ENCODE measurements at regions not wholly inside any gene's neighbourhood (a gene's known extent, or its start where the extent isn't known, plus 50 kb on each side); places are given as distances from the start of the nearest gene placed in this dataset.

DNA sequence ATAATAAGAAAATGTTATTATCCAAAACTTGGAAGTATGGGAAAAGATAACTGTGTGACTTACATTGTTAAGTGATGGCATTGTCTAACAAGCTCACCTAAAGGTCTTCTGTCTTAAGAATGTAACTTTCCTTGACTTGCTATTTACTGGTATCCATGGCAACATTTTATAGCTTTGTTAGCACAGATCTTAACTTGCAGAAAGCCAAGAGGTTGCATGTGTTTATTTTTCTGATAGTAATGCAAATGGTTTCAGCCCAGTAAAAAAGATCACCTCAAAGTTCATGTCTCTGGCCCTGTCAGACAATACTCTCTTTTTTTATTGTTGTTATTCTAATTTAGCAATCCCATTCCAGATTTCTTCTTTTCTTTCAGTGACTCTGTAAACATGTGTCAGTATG lies 425.3 kb downstream of the SPRY1 start:
- Histone ChIP-seq H3K27ac (ENCODE audit: insufficient read depth, low read length) (no peak overlapping the region), H3K36me3 (ENCODE audit: control insufficient read depth, insufficient read depth, low read length) (no peaks in the 10 kb centered on the region), H3K4me1 (ENCODE audit: control insufficient read depth, extremely low read depth, insufficient read depth, low read length) (peaks cover 11% of the 10 kb centered on the region), H3K27me3 (ENCODE audit: control insufficient read depth, insufficient read depth, low read length) (no peaks in the 10 kb centered on the region), H4K20me1 (ENCODE audit: control insufficient read depth, extremely low read depth, insufficient read depth, low read length) (no peaks in the 10 kb centered on the region), H3K9ac (ENCODE audit: insufficient read depth, low read length) (no peak overlapping the region), H3K4me3 (replicated peaks in 1 of 4; ENCODE audit: control extremely low read depth in 1 of 4, insufficient read depth in 1 of 4, low read depth in 3 of 4, low read length in 4 of 4) (no peak overlapping the region), H2AFZ (ENCODE audit: low read length) (no peak overlapping the region), H3K4me2 (ENCODE audit: extremely low read depth, insufficient read depth, low read length) (no peak overlapping the region), H3K9me3 (ENCODE audit: control insufficient read depth, insufficient read depth, low read depth, low read length) (no peaks in the 10 kb centered on the region), H3K79me2 (ENCODE audit: control insufficient read depth, insufficient read depth, low read length) (no peaks in the 10 kb centered on the region)
- peak; percentile 38 to 67 for DNase-seq (ENCODE audit: low read depth in 2 of 2)
- TF ChIP-seq, protein P1, sequence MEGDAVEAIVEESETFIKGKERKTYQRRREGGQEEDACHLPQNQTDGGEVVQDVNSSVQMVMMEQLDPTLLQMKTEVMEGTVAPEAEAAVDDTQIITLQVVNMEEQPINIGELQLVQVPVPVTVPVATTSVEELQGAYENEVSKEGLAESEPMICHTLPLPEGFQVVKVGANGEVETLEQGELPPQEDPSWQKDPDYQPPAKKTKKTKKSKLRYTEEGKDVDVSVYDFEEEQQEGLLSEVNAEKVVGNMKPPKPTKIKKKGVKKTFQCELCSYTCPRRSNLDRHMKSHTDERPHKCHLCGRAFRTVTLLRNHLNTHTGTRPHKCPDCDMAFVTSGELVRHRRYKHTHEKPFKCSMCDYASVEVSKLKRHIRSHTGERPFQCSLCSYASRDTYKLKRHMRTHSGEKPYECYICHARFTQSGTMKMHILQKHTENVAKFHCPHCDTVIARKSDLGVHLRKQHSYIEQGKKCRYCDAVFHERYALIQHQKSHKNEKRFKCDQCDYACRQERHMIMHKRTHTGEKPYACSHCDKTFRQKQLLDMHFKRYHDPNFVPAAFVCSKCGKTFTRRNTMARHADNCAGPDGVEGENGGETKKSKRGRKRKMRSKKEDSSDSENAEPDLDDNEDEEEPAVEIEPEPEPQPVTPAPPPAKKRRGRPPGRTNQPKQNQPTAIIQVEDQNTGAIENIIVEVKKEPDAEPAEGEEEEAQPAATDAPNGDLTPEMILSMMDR (conservative IDR thresholded peaks at IDR 0.05 in 1 of 2, IDR thresholded peaks at IDR 0.05 in 1 of 2; ENCODE audit: low read depth in 1 of 2, low read length in 2 of 2): no peak
- TF ChIP-seq EZH2 (IDR thresholded peaks at IDR 0.05; ENCODE audit: low read length, missing control alignments): no peak

GRCh38 chr4:123822353-123822752 lies 425.8 kb downstream of the SPRY1 start:
- H3K4me2 ChIP-seq (ENCODE audit: extremely low read depth, insufficient read depth, low read length): no peak overlapping the region
- no peaks in the 10 kb centered on the region for H3K79me2 ChIP-seq (ENCODE audit: control insufficient read depth, insufficient read depth, low read length)
- no peak for DNase-seq (ENCODE audit: low read depth in 2 of 2)
- no peaks in the 10 kb centered on the region for H3K36me3 ChIP-seq (ENCODE audit: control insufficient read depth, insufficient read depth, low read length)
- H3K4me1 ChIP-seq (ENCODE audit: control insufficient read depth, extremely low read depth, insufficient read depth, low read length): peaks cover 13% of the 10 kb centered on the region
- H3K9ac ChIP-seq (ENCODE audit: insufficient read depth, low read length): no peak overlapping the region
- H3K4me3 ChIP-seq (replicated peaks in 1 of 4; ENCODE audit: control extremely low read depth in 1 of 4, insufficient read depth in 1 of 4, low read depth in 3 of 4, low read length in 4 of 4): no peak overlapping the region
- TF ChIP-seq, protein P1 (conservative IDR thresholded peaks at IDR 0.05 in 1 of 2, IDR thresholded peaks at IDR 0.05 in 1 of 2; ENCODE audit: low read depth in 1 of 2, low read length in 2 of 2): no peak
- TF ChIP-seq EZH2 (IDR thresholded peaks at IDR 0.05; ENCODE audit: low read length, missing control alignments): no peak
- H3K27ac ChIP-seq (ENCODE audit: insufficient read depth, low read length): no peak overlapping the region
- no peak overlapping the region for H2AFZ ChIP-seq (ENCODE audit: low read length)
- no peaks in the 10 kb centered on the region for H3K9me3 ChIP-seq (ENCODE audit: control insufficient read depth, insufficient read depth, low read depth, low read length)
- H4K20me1 ChIP-seq (ENCODE audit: control insufficient read depth, extremely low read depth, insufficient read depth, low read length): no peaks in the 10 kb centered on the region
- no peaks in the 10 kb centered on the region for H3K27me3 ChIP-seq (ENCODE audit: control insufficient read depth, insufficient read depth, low read length)

- no peak for DNase-seq (ENCODE audit: low read depth in 2 of 2)
- Histone ChIP-seq H3K9me3 (ENCODE audit: control insufficient read depth, insufficient read depth, low read depth, low read length) (no peaks in the 10 kb centered on the region), H3K79me2 (ENCODE audit: control insufficient read depth, insufficient read depth, low read length) (no peaks in the 10 kb centered on the region), H3K4me2 (ENCODE audit: extremely low read depth, insufficient read depth, low read length) (no peak overlapping the region), H3K4me3 (replicated peaks in 1 of 4; ENCODE audit: control extremely low read depth in 1 of 4, insufficient read depth in 1 of 4, low read depth in 3 of 4, low read length in 4 of 4) (no peak overlapping the region), H3K9ac (ENCODE audit: insufficient read depth, low read length) (no peak overlapping the region), H3K27me3 (ENCODE audit: control insufficient read depth, insufficient read depth, low read length) (no peaks in the 10 kb centered on the region), H3K27ac (ENCODE audit: insufficient read depth, low read length) (no peak overlapping the region), H2AFZ (ENCODE audit: low read length) (no peak overlapping the region), H3K36me3 (ENCODE audit: control insufficient read depth, insufficient read depth, low read length) (no peaks in the 10 kb centered on the region), H3K4me1 (ENCODE audit: control insufficient read depth, extremely low read depth, insufficient read depth, low read length) (peaks cover 13% of the 10 kb centered on the region), H4K20me1 (ENCODE audit: control insufficient read depth, extremely low read depth, insufficient read depth, low read length) (no peaks in the 10 kb centered on the region)
- TF ChIP-seq EZH2 (IDR thresholded peaks at IDR 0.05; ENCODE audit: low read length, missing control alignments): no peak
- TF ChIP-seq, protein P1 (conservative IDR thresholded peaks at IDR 0.05 in 1 of 2, IDR thresholded peaks at IDR 0.05 in 1 of 2; ENCODE audit: low read depth in 1 of 2, low read length in 2 of 2): no peak
These were observed 426.6 kb downstream of the SPRY1 start for GRCh38 chr4:123823244-123823643.

Data from fibroblast of lung (primary cell).